Activated T-helper 2 cell treated with anti-CD3 and anti-CD28 coated beads, Interferon-gamma antibody, Interleukin-2, Interleukin-4, amounts not matched to agents 10 μg/mL and 5 μg/mL and 100 μg/mL, durations not matched to agents 14 hours and 24 hours and 36 hours (primary cell): ENCODE measurements at regions not wholly inside any gene's neighbourhood (a gene's known extent, or its start where the extent isn't known, plus 50 kb on each side); places are given as distances from the start of the nearest gene placed in this dataset.

Experiments used
- DNase-seq: peaks from one replicate; pipeline ENCODE4 v3.0.0; 2021; ENCODE audit warnings: low spot score
- H3K27ac Mint-ChIP-seq: one replicate; pipeline ENCODE4 v1.8.0; 2021; ENCODE audit warnings: mixed read lengths
- H3K27me3 Mint-ChIP-seq: one replicate; pipeline ENCODE4 v1.8.0; 2021; ENCODE audit warnings: low read depth, mixed read lengths
- H3K36me3 Mint-ChIP-seq: one replicate; pipeline ENCODE4 v1.8.0; 2021; ENCODE audit warnings: low read depth, mixed read lengths
- H3K4me1 Mint-ChIP-seq: one replicate; pipeline ENCODE4 v1.8.0; 2021; ENCODE audit warnings: low read depth, mixed read lengths
- H3K4me3 Mint-ChIP-seq: one replicate; pipeline ENCODE4 v1.8.0; 2021; ENCODE audit warnings: low read depth, mild to moderate bottlenecking, moderate library complexity, mixed read lengths
- H3K9me3 Mint-ChIP-seq: one replicate; pipeline ENCODE4 v1.8.0; 2021; ENCODE audit warnings: mixed read lengths
- intact Hi-C: fragments of 100-400 bp; cut with micrococcal nuclease; formaldehyde crosslinking; loops from one replicate; pipeline ENCODE4 v1.15.1; 2023

GRCh38 chr2:71824436-71824835 lies 323.2 kb downstream of the CYP26B1 start:
- intact Hi-C loops, result no loop called here
- no peak overlapping the region for H3K4me3 Mint-ChIP-seq
- no peaks in the 10 kb centered on the region for H3K4me1 Mint-ChIP-seq
- no peaks in the 10 kb centered on the region for H3K9me3 Mint-ChIP-seq
- H3K27ac Mint-ChIP-seq, result no peak overlapping the region
- H3K27me3 Mint-ChIP-seq, result no peaks in the 10 kb centered on the region
- DNase-seq, result no peak
- no peaks in the 10 kb centered on the region for H3K36me3 Mint-ChIP-seq

DNA sequence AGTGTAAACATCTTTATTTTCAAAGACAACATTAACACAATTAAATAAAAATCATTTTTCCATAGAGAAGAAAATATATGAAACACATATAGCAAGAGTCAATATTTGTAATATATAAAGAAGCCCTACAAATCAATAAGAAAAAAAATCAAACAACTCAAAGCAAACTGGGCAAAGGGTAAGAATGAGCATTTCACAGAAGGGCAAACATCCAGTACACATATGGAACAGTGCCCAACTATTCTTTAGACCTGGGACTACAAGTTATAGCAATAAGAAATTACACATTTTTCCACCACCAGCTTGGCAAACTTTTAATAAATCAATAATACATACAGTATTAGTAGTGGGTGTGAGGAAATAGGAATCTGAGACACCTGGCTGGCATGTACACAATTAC lies 324.1 kb downstream of the CYP26B1 start:
- no peak for DNase-seq
- no peaks in the 10 kb centered on the region for H3K36me3 Mint-ChIP-seq
- H3K4me1 Mint-ChIP-seq, result no peaks in the 10 kb centered on the region
- no peaks in the 10 kb centered on the region for H3K27me3 Mint-ChIP-seq
- intact Hi-C loops, result no loop called here
- H3K4me3 Mint-ChIP-seq, result no peak overlapping the region
- H3K27ac Mint-ChIP-seq, result no peak overlapping the region
- no peaks in the 10 kb centered on the region for H3K9me3 Mint-ChIP-seq

DNA sequence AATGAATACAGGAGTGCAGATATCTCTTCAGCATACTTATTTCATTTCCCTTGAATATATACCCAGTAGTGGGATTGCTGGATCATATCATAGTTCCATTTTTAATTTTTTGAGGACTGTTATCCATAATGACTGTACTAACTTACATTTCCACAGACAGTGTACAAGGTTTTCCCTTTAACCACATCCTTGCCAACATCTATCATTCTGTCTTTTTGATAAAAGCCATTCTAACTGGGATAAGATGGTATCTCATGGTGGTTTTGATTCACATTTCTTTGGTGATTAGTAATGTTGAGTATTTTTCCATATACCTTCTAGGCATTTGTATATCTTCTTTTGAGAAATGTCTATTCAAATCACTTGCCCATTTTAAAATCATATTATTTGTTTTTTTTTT lies 325.2 kb downstream of the CYP26B1 start:
- Mint-ChIP-seq H3K27ac (no peak overlapping the region), H3K27me3 (no peaks in the 10 kb centered on the region), H3K4me1 (no peaks in the 10 kb centered on the region), H3K9me3 (no peaks in the 10 kb centered on the region), H3K4me3 (no peak overlapping the region), H3K36me3 (no peaks in the 10 kb centered on the region)
- intact Hi-C loops, result no loop called here
- DNase-seq, result no peak

DNA sequence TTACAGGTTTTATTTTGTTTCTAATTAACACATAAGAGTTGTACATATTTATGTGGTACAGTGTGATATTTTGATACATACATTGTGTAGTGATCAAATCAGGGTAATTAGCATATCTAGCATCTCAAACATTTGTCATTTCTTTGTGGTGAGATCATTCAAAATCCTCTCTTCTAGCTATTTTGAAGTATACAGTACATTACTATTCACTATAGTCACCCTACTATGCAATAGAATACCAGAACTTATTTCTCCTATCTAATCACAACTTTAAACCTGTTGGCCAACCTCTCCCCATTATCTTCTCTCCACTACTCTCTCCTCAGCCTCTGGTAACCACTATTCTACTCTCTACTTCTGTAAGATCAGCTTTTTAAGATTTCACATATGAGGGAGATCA lies 325.8 kb downstream of the CYP26B1 start:
- no peak for DNase-seq

GRCh38 chr2:71816815-71817214 lies 330.8 kb downstream of the CYP26B1 start:
- Mint-ChIP-seq H3K27me3 (no peaks in the 10 kb centered on the region), H3K9me3 (no peaks in the 10 kb centered on the region), H3K27ac (no peak overlapping the region), H3K4me1 (no peaks in the 10 kb centered on the region), H3K4me3 (no peak overlapping the region), H3K36me3 (no peaks in the 10 kb centered on the region)
- no peak for DNase-seq
- intact Hi-C loops, result no loop called here

More for the DNA sequence above, 325.8 kb downstream of the CYP26B1 start:
- intact Hi-C loops, result no loop called here
- Mint-ChIP-seq H3K36me3 (no peaks in the 10 kb centered on the region), H3K27me3 (no peaks in the 10 kb centered on the region), H3K4me3 (no peak overlapping the region), H3K9me3 (no peaks in the 10 kb centered on the region), H3K4me1 (no peaks in the 10 kb centered on the region), H3K27ac (no peak overlapping the region)

GRCh38 chr2:71815701-71816474 lies 331.8 kb downstream of the CYP26B1 start:
- H3K4me1 Mint-ChIP-seq, result no peaks in the 10 kb centered on the region
- H3K27me3 Mint-ChIP-seq, result no peaks in the 10 kb centered on the region
- no peak overlapping the region for H3K27ac Mint-ChIP-seq
- no peak for DNase-seq
- intact Hi-C loops, result no loop called here
- H3K36me3 Mint-ChIP-seq, result no peaks in the 10 kb centered on the region
- H3K9me3 Mint-ChIP-seq, result no peaks in the 10 kb centered on the region
- no peak overlapping the region for H3K4me3 Mint-ChIP-seq

- intact Hi-C loops, result no loop called here
- H3K4me3 Mint-ChIP-seq, result no peak overlapping the region
- no peaks in the 10 kb centered on the region for H3K36me3 Mint-ChIP-seq
- no peaks in the 10 kb centered on the region for H3K27me3 Mint-ChIP-seq
- no peak overlapping the region for H3K27ac Mint-ChIP-seq
- H3K9me3 Mint-ChIP-seq, result no peaks in the 10 kb centered on the region
- DNase-seq, result no peak
- no peaks in the 10 kb centered on the region for H3K4me1 Mint-ChIP-seq
These were observed 332.8 kb downstream of the CYP26B1 start for GRCh38 chr2:71814885-71815284.

- intact Hi-C loops, result no loop called here
- Mint-ChIP-seq H3K4me3 (no peak overlapping the region), H3K4me1 (no peaks in the 10 kb centered on the region)
These were observed 333.7 kb downstream of the CYP26B1 start for GRCh38 chr2:71813807-71814470.

DNA sequence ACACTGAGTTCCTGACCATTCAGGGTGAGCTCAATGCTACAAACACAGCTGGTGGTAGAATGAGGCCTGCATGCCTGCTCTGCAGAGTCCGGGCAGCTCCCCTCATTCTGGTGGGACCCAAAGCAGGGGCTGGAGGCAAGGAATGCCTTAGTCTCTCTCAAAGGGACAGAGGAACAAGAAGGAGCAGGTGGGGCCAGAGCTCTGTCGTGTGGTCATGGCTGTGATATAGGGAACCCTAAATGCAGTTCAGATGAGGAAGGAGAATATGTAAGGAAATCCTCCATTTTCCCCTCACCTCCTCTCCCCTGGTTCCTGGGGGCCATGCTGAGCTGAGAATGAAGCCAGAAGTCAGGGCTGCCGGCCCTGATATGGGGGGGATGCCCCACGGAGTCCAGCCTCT lies 334.3 kb downstream of the CYP26B1 start:
- H3K36me3 Mint-ChIP-seq, result no peaks in the 10 kb centered on the region
- H3K27me3 Mint-ChIP-seq, result no peaks in the 10 kb centered on the region
- intact Hi-C loops, result no loop called here
- no peak overlapping the region for H3K4me3 Mint-ChIP-seq
- DNase-seq, result no peak
- no peaks in the 10 kb centered on the region for H3K4me1 Mint-ChIP-seq
- H3K27ac Mint-ChIP-seq, result no peak overlapping the region
- no peaks in the 10 kb centered on the region for H3K9me3 Mint-ChIP-seq

More at GRCh38 chr2:71813807-71814470, 333.7 kb downstream of the CYP26B1 start:
- no peak overlapping the region for H3K27ac Mint-ChIP-seq
- no peaks in the 10 kb centered on the region for H3K27me3 Mint-ChIP-seq
- H3K9me3 Mint-ChIP-seq, result no peaks in the 10 kb centered on the region
- no peak for DNase-seq
- H3K36me3 Mint-ChIP-seq, result no peaks in the 10 kb centered on the region

DNA sequence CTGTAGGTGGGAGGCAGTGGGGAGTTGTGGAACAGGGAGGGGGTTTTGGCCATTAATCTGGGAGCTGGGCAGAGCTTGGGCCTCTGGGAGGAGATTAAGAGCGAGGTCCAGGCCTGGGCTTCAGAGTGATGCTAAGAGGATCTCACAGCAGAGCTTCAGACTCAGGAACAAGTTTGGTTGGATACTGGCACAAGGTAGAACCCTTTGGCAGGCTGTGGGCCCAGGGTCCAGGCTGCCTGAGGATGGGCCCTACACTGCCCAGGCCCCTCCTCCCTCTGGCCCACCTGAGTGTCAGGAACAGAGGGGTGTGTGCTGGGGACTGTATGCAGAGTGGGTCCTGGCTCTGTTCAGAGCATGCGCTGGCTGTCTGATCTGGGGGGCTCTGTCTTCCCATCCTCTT lies 334.9 kb downstream of the CYP26B1 start:
- Mint-ChIP-seq H3K36me3 (no peaks in the 10 kb centered on the region), H3K4me3 (no peak overlapping the region), H3K27ac (no peak overlapping the region), H3K9me3 (no peaks in the 10 kb centered on the region), H3K27me3 (no peaks in the 10 kb centered on the region), H3K4me1 (no peaks in the 10 kb centered on the region)
- no peak for DNase-seq
- intact Hi-C loops, result no loop called here

DNA sequence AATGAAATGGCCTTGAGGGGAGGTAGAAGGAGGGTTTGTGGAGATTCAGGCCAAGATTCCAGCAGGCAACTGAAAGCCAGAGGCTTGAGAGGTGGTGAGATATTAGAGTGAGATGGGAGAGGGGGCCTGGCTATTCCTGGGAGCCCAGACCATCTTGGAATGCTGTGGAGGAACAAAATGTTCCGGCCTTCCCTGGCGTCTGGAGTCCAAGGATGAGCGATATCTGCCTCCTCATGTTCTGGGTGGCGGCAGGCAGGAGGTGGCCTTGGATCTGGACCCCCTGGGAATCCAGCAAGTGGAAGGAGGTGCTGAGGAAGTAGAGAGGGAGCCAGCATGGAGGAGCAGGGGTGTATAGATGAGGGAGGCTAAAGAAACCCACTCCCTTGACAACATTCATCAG lies 335.9 kb downstream of the CYP26B1 start:
- no peak overlapping the region for H3K4me3 Mint-ChIP-seq
- H3K36me3 Mint-ChIP-seq, result no peaks in the 10 kb centered on the region
- H3K4me1 Mint-ChIP-seq, result no peaks in the 10 kb centered on the region
- H3K27me3 Mint-ChIP-seq, result no peaks in the 10 kb centered on the region
- no peaks in the 10 kb centered on the region for H3K9me3 Mint-ChIP-seq
- DNase-seq, result no peak
- intact Hi-C loops, result no loop called here
- no peak overlapping the region for H3K27ac Mint-ChIP-seq

GRCh38 chr2:71811157-71811556 lies 336.5 kb downstream of the CYP26B1 start:
- DNase-seq, result no peak
- H3K4me3 Mint-ChIP-seq, result no peak overlapping the region
- H3K27ac Mint-ChIP-seq, result no peak overlapping the region
- H3K27me3 Mint-ChIP-seq, result no peaks in the 10 kb centered on the region
- intact Hi-C loops, result no loop called here
- H3K9me3 Mint-ChIP-seq, result no peaks in the 10 kb centered on the region
- no peaks in the 10 kb centered on the region for H3K4me1 Mint-ChIP-seq
- no peaks in the 10 kb centered on the region for H3K36me3 Mint-ChIP-seq

GRCh38 chr2:71807581-71808451 lies 339.8 kb downstream of the CYP26B1 start:
- no peaks in the 10 kb centered on the region for H3K4me1 Mint-ChIP-seq

More at GRCh38 chr2:71807581-71808451, 339.8 kb downstream of the CYP26B1 start:
- no peak for DNase-seq
- no peaks in the 10 kb centered on the region for H3K27me3 Mint-ChIP-seq
- no peaks in the 10 kb centered on the region for H3K36me3 Mint-ChIP-seq
- H3K9me3 Mint-ChIP-seq, result no peaks in the 10 kb centered on the region
- H3K4me3 Mint-ChIP-seq, result no peak overlapping the region
- intact Hi-C loops, result no loop called here
- no peak overlapping the region for H3K27ac Mint-ChIP-seq
